Adipose tissue (tissue), 3 donors: ENCODE measurements at regions not wholly inside any gene's neighbourhood (a gene's known extent, or its start where the extent isn't known, plus 50 kb on each side); places are given as distances from the start of the nearest gene placed in this dataset.

Source experiments
- H3K27ac ChIP-seq: one replicate; pipeline ENCODE4 v1.5.1; 2013; ENCODE audit warnings: low read depth, low read length
- WGBS, 3 donors: extraction: QIAGEN DNeasy Blood & Tissue Kit; methylation state at CpG; one replicate each; pipeline ENCODE4 v1.1.7; 2013; 5-methylcytosine and 5-hydroxymethylcytosine counted together
- donor health status: healthy with polysubstance abuse.
- donor health status: Bipolar disorder and iron deficiency.
- donor health status: healthy.

DNA sequence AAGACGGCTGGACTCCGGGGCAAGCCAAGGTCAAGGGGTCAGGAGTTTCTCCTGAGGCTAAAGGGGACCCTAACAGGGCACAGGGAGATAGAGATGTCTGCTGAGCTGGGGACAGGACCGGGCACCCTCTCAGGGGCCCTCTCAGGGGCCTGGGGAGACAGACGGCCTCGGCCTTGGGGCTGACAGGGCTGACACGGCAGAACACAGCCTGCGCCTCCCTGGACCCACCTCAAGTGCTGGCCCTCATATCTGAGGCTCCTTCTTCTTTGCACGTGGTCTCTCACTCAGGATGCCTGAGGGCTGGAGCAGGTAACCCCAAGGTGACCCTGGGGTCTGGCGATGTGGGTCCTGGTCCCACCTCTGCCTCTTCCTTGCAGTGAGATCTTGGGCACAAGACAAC is 186.9 kb upstream of the TNRC6C start:
- 65 to 92% (median 89%) methylated on average over 6 to 9 of the region's 9 CpGs for WGBS, 3 donors
- no peak overlapping the region for H3K27ac ChIP-seq

- 68 to 94% (median 94%) methylated on average over 5 of the region's 5 CpGs for WGBS, 3 donors
- H3K27ac ChIP-seq, result no peak overlapping the region
These were observed 186.5 kb upstream of the TNRC6C start for GRCh38 chr17:77771998-77772397.

GRCh38 chr17:77772461-77772897 is 186.0 kb upstream of the TNRC6C start:
- 22 to 30% (median 23%) methylated on average over 10 of the region's 10 CpGs for WGBS, 3 donors
- no peak overlapping the region for H3K27ac ChIP-seq

GRCh38 chr17:77772899-77773358 is 185.6 kb upstream of the TNRC6C start:
- 39 to 77% (median 75%) methylated on average over 6 of the region's 6 CpGs for WGBS, 3 donors
- no peak overlapping the region for H3K27ac ChIP-seq

DNA sequence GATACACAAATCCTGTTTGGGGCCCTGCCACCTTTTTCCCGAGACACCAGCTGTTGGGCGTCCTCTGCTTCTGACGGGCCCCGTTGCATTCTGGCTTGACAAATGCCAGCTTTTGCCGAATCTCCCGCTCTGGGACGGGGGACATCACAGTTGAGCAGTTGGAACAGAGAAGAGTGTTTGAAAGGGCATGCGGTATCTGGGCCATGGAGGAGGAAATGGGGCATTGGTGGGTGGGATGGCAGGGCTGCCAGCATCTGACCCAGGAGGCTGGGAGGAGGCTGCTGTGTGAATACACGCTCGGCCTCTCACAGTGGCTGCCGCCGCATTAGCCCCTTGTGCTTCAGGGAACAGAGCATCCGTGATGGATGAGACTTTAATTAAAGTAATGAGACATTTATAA is 184.3 kb upstream of the TNRC6C start:
- 90 to 97% (median 95%) methylated on average over 13 of the region's 13 CpGs for WGBS, 3 donors

GRCh38 chr17:77778636-77779489 is 179.6 kb upstream of the TNRC6C start:
- H3K27ac ChIP-seq, result no peak overlapping the region
- WGBS, 3 donors, result 61 to 67% (median 62%) methylated on average over 16 of the region's 16 CpGs

More for the DNA sequence above, 184.3 kb upstream of the TNRC6C start:
- H3K27ac ChIP-seq, result no peak overlapping the region

DNA sequence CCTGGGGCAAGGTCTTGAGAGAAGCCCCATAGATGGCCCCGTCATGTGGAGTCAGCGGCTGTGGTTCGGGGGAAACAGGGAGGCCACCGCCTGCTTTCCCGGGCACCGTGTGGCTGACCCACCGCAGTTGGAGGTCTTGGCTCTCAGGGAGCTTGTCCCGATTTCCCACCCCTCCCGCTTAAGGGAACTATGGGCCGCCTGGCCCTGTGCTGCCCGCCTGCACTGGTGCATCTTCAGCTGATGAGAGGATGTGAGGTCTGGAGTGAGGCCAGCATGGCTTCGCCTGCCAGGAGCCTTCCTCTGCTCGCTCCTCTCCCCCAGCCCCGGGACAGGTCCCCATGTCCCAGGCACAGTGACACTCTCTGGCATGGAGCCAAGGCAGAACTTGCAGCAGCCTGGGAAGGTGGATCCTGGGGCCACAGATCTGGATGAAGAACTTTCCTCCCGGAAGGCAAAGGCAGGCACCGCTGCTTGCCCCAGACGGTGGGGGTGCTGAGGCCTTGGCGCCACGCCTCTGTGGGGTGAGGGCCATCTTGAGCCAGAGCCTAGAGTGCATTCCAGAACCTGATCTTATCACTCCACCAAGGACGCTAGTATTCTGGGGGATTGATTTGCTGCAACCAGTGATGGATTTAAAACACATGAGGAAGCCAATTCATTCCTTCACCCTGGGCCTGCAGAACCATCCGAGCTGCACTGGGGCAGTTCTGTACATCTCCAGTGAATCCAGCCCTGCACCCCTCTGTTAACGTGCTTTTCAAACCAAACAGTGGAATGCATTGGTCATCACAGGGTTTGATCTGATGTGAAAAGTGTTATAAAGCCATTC is 178.6 kb upstream of the TNRC6C start:
- WGBS, 3 donors, result 37 to 44% (median 43%) methylated on average over 21 to 22 of the region's 22 CpGs
- no peak overlapping the region for H3K27ac ChIP-seq

DNA sequence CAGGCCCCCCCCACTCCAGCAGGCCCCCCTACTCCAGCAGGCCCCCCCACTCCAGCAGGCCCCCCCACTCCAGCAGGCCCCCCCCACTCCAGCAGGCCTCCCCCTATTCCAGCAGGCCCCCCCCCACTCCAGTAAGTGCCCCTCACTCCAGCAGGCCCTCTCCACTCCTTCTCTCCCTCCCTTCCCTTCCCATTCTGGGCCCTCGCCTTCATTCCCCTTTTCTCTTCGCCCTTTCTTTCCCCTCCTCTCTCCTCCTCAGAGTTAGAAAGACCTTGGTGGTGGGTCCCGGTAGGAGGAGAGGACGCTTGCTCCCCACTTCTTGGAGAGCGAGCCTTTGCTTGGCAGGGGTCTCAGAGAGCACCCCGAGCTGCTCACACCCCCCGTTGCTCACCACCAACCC is 177.0 kb upstream of the TNRC6C start:
- 53 to 85% (median 81%) methylated on average over 7 of the region's 7 CpGs for WGBS, 3 donors
- H3K27ac ChIP-seq, result no peak overlapping the region

DNA sequence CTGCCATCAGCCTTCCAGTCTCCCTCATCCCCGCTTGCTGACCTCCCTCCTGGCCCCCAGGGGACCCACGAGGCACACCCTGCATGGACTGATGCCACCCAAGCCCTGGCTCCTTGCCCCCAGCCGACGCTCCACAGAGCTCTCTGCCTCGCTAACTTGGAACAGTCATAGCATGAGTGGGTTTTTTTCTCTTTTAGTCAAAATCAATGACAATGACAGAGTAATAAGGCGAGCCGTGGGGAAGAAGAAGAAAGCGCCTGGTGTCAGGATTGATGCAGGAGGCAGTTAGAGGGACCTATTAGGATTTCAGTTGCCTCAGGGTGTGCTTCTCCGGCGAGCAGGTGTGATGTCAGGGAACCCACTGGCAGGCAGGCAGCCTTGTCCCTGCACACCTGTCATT is 176.3 kb upstream of the TNRC6C start:
- no peak overlapping the region for H3K27ac ChIP-seq
- WGBS, 3 donors, result 37 to 82% (median 79%) methylated on average over 10 of the region's 10 CpGs

GRCh38 chr17:77782611-77783010 is 175.9 kb upstream of the TNRC6C start:
- H3K27ac ChIP-seq, result no peak overlapping the region
- 68 to 90% (median 85%) methylated on average over 12 to 14 of the region's 14 CpGs for WGBS, 3 donors

DNA sequence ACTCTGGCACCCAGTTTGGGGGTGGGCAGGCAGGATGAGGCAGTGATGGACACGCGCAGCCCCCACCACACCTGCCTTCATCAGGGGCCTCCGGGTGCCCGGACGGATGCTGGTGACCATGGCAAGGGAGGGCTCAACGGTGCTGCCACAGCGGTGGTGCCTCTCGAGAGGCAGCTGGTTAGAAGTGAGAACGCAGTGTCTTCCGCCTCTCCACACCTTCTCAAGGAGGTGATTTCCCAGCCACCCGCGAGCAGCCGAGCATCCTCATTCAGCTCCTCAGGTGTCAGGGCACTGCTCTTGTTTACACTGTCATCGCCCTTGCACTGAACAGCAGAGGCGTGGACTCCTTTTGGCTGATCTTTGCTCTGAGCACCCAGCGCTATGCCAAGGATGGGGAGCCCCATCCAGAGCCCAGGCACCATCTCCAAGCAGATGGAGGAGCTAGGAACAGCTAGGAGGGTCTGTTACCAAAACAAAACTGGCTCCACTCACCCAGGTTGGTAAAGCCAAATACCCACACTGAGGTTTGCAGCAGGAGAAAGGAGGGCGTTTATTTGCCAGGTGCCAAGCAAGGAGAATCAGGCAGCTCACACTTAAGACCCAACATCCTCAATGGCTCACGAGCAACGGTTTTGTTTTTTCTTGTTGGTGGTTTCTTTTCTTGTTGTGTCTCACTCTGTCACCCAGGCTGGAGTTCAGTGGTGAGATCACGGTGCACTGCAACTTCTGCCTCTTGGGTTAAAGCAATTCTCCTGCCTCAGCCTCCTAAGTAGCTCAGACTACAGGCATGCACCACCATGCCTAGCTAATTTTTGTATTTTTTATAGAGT is 174.3 kb upstream of the TNRC6C start:
- H3K27ac ChIP-seq, result no peak overlapping the region
- 63 to 87% (median 86%) methylated on average over 20 of the region's 20 CpGs for WGBS, 3 donors

DNA sequence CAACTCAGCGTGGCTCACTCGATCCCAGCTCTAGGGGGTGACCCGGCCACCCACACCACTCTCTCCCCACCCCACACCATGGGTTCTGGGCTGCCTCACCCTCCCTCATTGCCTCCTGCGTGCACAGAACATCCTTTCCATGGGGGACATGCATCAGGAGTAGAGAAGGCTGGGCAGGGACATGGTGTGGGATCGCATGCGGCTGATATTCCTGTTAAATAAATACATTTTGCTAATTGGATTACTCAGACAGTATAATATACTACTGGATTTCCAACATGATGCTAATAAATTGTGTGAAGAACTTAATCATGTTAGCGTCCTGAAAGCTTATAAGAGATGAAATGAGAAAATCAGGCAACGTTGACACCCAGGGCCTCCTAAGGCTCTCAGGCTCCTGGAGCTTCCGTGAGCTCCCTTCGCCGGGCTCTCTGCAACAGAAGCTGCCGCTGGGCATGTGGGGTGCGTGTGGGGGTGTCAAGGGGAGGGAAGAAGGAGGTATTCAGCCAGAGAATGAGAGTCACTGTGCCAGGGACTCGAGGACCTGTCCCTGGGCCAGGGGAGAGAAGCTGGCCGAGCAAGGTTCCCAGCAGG is 173.1 kb upstream of the TNRC6C start:
- H3K27ac ChIP-seq, result no peak overlapping the region
- 60 to 93% (median 87%) methylated on average over 15 of the region's 15 CpGs for WGBS, 3 donors

GRCh38 chr17:77786090-77786489 is 172.4 kb upstream of the TNRC6C start:
- 50 to 78% (median 68%) methylated on average over 4 of the region's 4 CpGs for WGBS, 3 donors
- H3K27ac ChIP-seq, result no peak overlapping the region

- no peak overlapping the region for H3K27ac ChIP-seq
- WGBS, 3 donors, result 34 to 75% (median 69%) methylated on average over 20 of the region's 20 CpGs
These were observed 171.6 kb upstream of the TNRC6C start for GRCh38 chr17:77786740-77787505.

GRCh38 chr17:77790143-77790829 is 168.2 kb upstream of the TNRC6C start:
- WGBS, 3 donors, result 45 to 77% (median 72%) methylated on average over 9 of the region's 9 CpGs
- no peak overlapping the region for H3K27ac ChIP-seq

GRCh38 chr17:77792626-77793025 is 165.9 kb upstream of the TNRC6C start:
- WGBS, 3 donors, result 78 to 92% (median 89%) methylated on average over 10 of the region's 10 CpGs

More at GRCh38 chr17:77792626-77793025, 165.9 kb upstream of the TNRC6C start:
- H3K27ac ChIP-seq, result no peak overlapping the region
